HG03060 (cell line): ENCODE measurements at regions not wholly inside any gene's neighbourhood (a gene's known extent, or its start where the extent isn't known, plus 50 kb on each side); places are given as distances from the start of the nearest gene placed in this dataset.

Experiments
- ATAC-seq: cut with Tn5 transposase; IDR thresholded peaks from one replicate; pipeline ENCODE4 v1.9.1; 2021; ENCODE audit warnings: low read depth, moderate number of reproducible peaks; ENCODE audit not compliant: unreplicated experiment

- ATAC-seq = no peak
These were observed 555.9 kb upstream of the TMEM132C start for GRCh38 chr12:127711108-127711507.

- ATAC-seq = no peak
These were observed 554.4 kb upstream of the TMEM132C start for GRCh38 chr12:127712561-127712960.

DNA sequence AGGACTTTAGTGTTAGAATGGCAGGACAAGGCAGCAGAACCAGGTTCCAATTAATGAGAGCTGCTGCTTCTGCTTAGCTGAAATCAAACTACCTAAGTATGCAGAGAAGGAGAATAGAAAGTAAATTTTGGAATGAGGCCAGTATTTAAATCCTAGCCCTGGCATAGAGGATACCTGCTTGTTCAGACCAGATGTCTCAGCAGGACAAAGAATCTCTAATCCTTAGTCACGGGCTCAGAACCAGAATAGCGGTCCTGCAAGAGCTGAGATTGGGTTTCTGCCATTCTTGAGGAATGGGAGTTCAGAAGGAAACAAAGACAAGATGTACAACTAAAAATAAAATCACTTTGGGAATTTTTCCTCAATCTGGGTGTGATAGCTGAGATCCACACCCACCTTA, 550.8 kb upstream of the TMEM132C start:
- ATAC-seq = no peak

- ATAC-seq = no peak
These were observed 549.7 kb upstream of the TMEM132C start for GRCh38 chr12:127717278-127717677.

DNA sequence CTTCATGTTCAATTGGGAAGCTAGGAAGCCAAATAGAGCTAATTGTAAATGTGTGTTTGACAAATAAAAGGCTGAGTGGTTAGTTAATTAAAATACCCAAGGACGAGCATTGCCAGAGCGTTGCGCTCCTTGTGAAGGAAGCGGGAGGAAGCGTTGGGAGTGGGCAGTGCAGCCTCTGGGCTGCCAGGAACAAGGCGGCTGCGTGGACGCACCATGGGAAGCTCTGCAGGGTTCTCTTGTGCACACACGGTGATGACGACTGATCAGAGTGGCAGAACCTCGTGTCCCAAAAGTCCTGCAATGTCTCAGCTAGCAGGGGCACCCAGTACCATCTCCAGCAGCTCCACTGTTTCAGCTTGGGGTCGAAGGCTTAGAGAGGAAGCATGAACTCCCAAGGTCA, 546.6 kb upstream of the TMEM132C start:
- no peak for ATAC-seq

DNA sequence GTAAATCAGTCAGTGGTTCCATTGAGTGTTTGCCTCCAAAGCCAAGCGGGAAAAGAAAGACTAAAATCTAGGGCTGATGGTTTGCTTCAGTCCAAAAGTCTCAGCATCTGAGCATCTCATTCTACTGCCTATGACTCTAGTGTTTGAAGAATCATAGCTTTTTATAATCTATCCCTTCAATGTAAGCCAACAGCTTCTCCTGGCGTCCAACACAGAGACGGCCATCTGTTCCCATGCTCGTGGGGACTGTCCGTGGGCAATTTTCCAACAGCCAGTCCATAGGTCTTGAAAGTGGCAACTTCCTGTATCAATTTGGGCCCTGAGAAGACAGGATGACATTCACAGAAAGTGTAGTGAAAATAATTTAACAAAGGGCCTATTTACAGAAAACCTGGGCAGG, 544.4 kb upstream of the TMEM132C start:
- ATAC-seq = no peak

DNA sequence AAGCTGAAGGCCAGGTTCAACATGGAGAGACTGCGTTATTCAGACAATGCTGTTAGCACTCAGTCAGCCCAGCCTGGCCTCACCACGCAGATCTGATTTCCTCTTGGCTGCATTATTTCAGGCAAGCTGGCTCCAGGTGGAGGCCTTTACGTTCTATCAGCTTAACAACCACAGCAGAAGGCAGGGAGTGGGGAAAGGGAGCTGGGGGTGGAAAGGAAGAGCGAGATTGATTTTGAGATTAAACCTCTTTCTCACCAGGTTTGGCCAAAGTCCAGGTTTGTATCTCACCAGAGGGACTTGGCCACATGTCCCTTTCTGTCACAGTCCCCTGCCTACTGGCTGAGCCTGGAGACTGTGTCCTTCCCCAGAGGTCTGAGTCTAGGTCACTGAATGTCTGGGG, 543.7 kb upstream of the TMEM132C start:
- ATAC-seq = no peak

DNA sequence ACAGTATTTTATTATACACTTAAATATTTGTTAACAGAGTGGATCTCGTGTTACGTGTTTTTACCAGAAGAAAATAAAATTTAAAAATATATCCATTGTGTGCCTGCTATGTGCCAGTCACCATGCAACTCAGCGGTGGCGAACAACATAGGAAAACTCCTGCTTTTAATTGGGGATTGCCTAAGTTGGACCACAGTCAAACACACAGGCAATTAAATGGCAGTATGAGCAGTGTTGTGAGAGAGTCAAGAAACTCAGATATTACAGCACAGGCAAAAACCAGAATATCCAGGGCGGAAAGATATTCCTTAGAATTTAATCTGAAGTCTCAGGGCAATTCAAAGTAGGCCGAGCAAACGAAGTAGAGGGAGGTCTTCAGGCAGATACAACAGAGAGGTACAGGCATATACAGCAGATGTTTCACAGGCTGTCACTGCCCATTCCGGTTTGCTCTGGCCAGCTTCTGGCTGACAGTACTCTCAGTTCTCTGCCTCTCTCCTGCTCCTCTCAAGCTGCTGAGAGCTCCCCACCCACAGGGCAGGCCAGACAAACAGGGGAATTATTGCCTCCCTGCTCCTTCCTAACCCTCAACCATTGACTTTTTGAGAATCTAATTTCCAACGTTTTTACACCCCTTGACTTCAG, 540.2 kb upstream of the TMEM132C start:
- ATAC-seq = no peak

DNA sequence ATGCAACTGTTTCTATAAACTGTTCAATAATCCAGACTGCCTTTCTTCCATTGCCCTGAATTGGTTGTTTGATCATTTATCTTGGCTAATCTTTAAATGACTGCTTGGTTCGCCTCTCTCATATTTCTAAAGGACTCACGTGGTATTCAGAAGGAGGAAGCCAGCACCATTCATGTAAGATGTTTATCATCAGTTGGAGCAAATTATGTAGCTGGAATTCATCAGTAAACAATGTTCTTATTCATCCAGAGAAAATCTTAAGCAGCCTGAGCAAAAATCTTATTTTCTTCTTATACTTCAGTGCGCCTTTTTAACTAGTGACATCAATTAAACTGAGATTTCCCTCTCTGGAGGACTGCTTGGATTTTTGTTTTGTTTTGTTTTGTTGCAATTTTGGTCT, 538.7 kb upstream of the TMEM132C start:
- no peak for ATAC-seq

DNA sequence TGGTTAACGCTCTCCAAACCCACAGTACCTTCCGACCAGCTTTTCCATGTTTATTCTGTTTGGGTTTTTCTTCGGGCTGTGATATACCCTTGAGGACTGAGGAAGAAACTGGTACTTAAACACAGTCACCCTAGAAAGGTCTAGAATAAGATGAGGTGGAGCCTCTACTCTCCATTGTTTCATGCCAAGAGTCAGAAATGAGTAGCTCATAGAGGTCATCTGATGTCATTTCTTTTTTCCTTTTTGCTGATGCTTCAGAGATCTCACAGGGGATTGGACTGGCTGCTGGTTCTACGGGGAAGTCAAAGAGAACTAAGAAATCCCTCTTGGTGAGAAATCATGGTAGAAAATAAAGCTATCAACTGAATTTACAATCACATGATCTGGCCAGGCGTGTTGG, 538.2 kb upstream of the TMEM132C start:
- ATAC-seq = no peak

- no peak for ATAC-seq
These were observed 537.6 kb upstream of the TMEM132C start for GRCh38 chr12:127729381-127729780.

DNA sequence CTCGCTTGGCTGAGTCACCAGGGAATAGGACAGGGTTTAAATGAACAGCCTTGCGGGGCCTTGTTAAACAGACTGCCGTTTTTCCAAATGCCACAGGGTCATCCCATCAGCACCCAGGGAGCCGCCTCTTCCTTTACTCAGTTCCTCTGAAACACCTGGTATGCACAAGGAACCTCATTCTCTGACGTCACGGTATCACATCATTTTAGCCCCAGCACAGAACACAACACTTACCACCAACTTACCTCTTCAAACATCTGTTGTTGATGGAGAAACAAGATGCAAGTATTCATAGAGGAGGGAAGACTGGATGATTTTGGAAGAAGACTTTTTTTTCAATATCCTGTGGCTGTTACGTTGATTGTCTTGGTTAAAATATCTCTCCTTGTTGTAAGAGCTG, 535.3 kb upstream of the TMEM132C start:
- no peak for ATAC-seq

DNA sequence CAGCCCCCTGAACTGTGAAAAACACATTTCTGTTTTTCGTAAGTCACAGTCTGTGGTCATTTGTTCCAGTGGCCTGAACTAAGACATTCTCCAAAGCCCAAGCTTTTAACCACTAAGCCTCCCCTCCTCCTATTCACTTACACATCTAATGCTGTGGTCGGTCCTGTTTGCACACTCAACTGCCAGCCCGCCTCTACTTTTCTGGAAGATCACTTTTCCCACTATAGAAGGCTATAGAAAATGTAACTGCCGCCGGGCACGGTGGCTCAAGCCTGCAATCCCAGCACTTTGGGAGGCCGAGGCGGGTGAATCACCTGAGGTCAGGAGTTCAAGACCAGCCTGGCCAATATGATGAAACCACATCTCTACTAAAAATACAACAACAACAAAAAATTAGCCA, 524.7 kb upstream of the TMEM132C start:
- ATAC-seq = no peak

DNA sequence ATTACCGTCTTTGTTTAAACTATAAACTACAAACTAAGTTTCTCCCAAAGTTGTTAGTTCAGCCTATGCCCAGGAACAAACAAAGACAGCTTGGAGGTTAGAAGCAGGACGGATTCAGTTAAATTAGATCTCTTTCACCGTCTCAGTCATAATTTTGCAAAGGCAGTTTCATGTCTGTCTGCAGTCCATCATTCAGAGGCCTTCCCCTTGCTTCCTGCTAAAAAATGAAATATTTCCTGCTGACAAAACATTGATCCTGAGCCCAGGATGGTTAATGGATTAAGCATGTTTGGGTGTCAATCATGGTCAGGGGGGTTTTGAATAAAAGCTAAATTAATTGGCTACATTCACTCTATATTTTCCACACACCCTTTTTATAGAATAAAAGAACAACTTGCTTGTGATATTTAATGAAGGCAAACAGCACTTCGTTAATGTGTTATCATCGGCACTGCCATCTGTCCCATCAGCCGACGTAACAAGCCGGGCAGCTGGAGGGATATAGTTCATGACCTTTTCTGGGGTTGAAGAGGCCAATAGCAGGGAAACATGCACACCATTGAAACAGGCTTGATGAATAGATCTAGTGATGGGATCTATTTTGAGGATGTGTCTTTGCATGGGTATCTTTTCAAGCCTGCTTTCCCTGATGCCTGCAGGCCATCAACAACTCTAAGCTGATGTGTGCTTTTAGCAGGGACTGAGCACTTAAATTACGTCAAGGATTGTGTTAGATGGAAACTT, 521.3 kb upstream of the TMEM132C start:
- no peak for ATAC-seq

DNA sequence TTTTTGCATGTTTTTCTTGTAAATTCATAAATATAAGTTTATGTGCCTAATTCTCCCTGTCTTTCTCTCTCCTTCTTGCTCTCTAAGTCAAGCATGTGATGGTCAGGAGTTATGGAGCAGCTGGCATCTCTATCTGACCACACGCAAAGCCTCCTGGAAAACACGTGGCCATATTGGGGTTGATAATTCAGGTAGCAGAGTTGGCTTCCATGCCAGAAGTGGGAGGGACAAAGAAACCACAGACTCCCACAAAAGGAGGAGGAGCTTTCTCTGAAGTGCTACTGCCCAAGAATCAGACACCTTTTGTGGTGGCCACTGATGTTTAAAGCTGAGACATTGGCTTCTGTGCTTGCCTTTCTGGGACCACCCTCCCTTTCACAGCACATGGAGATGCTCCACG, 517.6 kb upstream of the TMEM132C start:
- ATAC-seq = no peak

DNA sequence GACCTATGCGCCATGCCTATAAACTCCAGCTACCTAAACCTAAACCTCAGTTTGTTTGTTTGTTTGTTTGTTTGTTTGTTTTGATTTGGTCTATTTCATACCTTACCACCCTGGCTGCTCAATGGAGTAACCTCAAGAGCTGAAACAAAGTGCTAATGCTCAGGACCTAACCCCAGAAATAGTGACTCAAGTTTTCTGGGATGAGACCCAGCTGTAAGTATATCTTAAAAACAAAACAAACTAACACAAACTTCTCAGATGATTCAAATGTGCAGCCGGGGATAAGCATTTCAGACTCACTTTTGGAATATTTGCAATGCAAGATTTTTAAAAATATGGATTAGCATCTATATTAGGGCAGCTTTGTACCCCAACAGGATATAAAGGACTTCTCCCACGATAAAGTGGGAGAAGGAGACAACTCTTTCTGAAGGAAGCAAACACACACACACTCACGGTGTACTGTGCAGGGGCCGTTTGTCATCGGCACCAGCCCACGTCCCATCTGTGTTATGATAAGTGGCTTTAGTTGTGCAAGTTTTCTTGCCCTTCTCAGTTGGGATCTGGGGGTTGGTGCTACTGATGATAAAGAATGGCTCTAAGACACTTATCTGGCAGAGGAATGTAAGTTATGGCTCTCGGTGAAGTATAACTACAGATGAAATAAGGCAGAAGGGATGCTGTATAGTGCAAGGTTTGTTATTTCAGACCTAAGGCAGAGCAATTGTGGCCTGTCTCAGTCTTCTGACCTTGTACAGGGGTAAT, 516.7 kb upstream of the TMEM132C start:
- ATAC-seq = no peak

DNA sequence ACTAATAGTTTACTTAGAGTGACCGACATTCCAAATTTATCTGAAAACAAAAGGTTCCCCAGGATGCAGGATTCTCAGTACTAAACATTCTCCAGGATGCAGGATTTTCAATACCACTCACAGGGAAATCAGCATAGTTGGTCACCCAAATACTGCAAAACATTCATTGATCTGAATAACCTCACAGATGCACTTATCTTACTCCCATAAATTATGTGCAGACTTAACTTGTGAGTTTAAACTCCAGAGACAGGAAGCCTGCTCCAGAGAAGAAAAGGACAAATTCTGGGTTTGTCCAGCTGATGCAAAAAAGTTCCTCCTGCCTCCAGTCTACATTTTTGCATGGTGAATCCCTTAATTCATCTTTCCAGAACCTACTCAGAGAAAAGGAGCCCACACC, 514.2 kb upstream of the TMEM132C start:
- ATAC-seq = no peak

- ATAC-seq = no peak
These were observed 506.6 kb upstream of the TMEM132C start for GRCh38 chr12:127760357-127760756.

- ATAC-seq = no peak
These were observed 506.0 kb upstream of the TMEM132C start for GRCh38 chr12:127760996-127761395.

DNA sequence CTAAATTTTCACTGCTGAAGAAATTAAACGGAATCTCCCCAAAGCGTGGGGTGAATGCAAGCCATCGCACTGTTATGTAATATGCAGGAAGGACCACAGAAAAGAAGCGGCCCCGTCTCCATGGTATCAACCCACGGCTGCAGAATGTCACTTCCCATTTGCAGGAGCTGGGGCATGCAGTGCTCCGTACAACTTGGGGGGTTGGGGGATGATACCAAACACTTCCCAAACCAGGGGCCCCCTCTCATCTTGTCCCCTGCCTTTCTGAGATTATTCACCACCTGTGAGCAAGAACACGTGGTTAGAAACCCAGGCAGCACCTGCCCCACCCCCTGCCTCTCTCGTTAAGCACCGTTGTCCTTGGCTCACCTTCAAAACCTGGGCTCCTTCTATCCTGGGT, 505.1 kb upstream of the TMEM132C start:
- ATAC-seq = no peak

- ATAC-seq = no peak
These were observed 499.3 kb upstream of the TMEM132C start for GRCh38 chr12:127767656-127768055.

- no peak for ATAC-seq
These were observed 496.9 kb upstream of the TMEM132C start for GRCh38 chr12:127770118-127770517.
